ENCODE measurements at regions not wholly inside any gene's neighbourhood (a gene's known extent, or its start where the extent isn't known, plus 50 kb on each side); places are given as distances from the start of the nearest gene placed in this dataset.

DNA sequence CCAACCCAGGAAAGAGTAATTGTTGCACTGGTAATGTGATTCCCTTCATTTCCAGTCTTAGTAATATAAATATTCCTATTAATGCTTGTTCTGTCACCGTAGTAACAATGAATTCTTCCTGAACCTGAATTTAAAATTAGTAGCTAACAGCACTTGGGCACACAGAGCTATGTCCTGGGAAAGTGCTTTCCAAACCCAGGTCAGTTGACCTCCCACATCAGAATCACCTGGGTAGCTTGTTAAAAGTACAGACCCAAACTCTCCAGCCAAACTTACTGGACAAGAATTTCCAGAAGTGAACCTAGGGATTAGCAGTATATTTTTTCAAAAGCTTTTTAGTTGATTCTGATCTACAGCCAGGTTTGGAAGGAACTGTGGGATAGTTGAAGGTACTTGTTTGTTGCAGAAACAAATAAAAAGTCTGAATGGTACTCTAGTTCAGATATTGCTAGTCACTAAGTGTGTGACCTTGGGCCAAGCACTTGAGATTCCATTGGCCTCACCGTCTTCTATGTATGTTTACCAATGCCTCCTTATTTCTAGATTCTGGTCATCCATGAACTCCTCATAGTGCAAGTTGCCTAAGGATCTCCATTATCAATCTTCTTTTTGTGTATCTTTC, 192.9 kb upstream of the CNKSR2 start:
- TF ChIP-seq, protein P1, sequence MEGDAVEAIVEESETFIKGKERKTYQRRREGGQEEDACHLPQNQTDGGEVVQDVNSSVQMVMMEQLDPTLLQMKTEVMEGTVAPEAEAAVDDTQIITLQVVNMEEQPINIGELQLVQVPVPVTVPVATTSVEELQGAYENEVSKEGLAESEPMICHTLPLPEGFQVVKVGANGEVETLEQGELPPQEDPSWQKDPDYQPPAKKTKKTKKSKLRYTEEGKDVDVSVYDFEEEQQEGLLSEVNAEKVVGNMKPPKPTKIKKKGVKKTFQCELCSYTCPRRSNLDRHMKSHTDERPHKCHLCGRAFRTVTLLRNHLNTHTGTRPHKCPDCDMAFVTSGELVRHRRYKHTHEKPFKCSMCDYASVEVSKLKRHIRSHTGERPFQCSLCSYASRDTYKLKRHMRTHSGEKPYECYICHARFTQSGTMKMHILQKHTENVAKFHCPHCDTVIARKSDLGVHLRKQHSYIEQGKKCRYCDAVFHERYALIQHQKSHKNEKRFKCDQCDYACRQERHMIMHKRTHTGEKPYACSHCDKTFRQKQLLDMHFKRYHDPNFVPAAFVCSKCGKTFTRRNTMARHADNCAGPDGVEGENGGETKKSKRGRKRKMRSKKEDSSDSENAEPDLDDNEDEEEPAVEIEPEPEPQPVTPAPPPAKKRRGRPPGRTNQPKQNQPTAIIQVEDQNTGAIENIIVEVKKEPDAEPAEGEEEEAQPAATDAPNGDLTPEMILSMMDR (tag by site-specific recombination; IDR thresholded peaks at IDR 0.05) = no peak
- TF ChIP-seq HOXD13 (CRISPR knock-in tag; IDR thresholded peaks at IDR 0.05; ENCODE audit: borderline replicate concordance) (no peak), ZNF600 (tag by site-specific recombination; IDR thresholded peaks at IDR 0.05) (no peak), ZNF324 (tag by site-specific recombination; IDR thresholded peaks at IDR 0.05) (no peak), BCL11B (tag by site-specific recombination; IDR thresholded peaks at IDR 0.05; ENCODE audit: low read depth) (no peak), ZNF548 (tag by site-specific recombination; IDR thresholded peaks at IDR 0.05) (no peak), ZNF394 (tag by site-specific recombination; IDR thresholded peaks at IDR 0.05; ENCODE audit: borderline replicate concordance) (no peak), REPIN1 (tag by site-specific recombination; IDR thresholded peaks at IDR 0.05; ENCODE audit: low read depth) (no peak), YY1 (tag by site-specific recombination; IDR thresholded peaks at IDR 0.05) (no peak)
- TF ChIP-seq, protein P2, sequence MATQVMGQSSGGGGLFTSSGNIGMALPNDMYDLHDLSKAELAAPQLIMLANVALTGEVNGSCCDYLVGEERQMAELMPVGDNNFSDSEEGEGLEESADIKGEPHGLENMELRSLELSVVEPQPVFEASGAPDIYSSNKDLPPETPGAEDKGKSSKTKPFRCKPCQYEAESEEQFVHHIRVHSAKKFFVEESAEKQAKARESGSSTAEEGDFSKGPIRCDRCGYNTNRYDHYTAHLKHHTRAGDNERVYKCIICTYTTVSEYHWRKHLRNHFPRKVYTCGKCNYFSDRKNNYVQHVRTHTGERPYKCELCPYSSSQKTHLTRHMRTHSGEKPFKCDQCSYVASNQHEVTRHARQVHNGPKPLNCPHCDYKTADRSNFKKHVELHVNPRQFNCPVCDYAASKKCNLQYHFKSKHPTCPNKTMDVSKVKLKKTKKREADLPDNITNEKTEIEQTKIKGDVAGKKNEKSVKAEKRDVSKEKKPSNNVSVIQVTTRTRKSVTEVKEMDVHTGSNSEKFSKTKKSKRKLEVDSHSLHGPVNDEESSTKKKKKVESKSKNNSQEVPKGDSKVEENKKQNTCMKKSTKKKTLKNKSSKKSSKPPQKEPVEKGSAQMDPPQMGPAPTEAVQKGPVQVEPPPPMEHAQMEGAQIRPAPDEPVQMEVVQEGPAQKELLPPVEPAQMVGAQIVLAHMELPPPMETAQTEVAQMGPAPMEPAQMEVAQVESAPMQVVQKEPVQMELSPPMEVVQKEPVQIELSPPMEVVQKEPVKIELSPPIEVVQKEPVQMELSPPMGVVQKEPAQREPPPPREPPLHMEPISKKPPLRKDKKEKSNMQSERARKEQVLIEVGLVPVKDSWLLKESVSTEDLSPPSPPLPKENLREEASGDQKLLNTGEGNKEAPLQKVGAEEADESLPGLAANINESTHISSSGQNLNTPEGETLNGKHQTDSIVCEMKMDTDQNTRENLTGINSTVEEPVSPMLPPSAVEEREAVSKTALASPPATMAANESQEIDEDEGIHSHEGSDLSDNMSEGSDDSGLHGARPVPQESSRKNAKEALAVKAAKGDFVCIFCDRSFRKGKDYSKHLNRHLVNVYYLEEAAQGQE (tag by site-specific recombination; IDR thresholded peaks at IDR 0.05) = no peak
- TF ChIP-seq, protein P3, sequence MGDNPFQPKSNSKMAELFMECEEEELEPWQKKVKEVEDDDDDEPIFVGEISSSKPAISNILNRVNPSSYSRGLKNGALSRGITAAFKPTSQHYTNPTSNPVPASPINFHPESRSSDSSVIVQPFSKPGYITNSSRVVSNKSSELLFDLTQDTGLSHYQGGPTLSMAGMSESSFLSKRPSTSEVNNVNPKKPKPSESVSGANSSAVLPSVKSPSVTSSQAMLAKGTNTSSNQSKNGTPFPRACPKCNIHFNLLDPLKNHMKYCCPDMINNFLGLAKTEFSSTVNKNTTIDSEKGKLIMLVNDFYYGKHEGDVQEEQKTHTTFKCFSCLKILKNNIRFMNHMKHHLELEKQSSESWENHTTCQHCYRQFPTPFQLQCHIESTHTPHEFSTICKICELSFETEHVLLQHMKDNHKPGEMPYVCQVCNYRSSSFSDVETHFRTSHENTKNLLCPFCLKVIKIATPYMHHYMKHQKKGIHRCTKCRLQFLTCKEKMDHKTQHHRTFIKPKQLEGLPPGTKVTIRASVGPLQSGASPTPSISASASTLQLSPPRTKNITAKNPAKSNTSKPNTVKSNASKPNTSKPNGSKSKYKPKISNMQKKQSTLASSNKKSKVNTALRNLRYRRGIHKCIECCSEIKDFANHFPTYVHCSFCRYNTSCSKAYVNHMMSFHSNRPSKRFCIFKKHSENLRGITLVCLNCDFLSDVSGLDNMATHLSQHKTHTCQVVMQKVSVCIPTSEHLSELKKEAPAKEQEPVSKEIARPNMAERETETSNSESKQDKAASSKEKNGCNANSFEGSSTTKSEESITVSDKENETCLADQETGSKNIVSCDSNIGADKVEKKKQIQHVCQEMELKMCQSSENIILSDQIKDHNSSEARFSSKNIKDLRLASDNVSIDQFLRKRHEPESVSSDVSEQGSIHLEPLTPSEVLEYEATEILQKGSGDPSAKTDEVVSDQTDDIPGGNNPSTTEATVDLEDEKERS (tag by site-specific recombination; IDR thresholded peaks at IDR 0.05) = no peak
- TF ChIP-seq, protein P4, sequence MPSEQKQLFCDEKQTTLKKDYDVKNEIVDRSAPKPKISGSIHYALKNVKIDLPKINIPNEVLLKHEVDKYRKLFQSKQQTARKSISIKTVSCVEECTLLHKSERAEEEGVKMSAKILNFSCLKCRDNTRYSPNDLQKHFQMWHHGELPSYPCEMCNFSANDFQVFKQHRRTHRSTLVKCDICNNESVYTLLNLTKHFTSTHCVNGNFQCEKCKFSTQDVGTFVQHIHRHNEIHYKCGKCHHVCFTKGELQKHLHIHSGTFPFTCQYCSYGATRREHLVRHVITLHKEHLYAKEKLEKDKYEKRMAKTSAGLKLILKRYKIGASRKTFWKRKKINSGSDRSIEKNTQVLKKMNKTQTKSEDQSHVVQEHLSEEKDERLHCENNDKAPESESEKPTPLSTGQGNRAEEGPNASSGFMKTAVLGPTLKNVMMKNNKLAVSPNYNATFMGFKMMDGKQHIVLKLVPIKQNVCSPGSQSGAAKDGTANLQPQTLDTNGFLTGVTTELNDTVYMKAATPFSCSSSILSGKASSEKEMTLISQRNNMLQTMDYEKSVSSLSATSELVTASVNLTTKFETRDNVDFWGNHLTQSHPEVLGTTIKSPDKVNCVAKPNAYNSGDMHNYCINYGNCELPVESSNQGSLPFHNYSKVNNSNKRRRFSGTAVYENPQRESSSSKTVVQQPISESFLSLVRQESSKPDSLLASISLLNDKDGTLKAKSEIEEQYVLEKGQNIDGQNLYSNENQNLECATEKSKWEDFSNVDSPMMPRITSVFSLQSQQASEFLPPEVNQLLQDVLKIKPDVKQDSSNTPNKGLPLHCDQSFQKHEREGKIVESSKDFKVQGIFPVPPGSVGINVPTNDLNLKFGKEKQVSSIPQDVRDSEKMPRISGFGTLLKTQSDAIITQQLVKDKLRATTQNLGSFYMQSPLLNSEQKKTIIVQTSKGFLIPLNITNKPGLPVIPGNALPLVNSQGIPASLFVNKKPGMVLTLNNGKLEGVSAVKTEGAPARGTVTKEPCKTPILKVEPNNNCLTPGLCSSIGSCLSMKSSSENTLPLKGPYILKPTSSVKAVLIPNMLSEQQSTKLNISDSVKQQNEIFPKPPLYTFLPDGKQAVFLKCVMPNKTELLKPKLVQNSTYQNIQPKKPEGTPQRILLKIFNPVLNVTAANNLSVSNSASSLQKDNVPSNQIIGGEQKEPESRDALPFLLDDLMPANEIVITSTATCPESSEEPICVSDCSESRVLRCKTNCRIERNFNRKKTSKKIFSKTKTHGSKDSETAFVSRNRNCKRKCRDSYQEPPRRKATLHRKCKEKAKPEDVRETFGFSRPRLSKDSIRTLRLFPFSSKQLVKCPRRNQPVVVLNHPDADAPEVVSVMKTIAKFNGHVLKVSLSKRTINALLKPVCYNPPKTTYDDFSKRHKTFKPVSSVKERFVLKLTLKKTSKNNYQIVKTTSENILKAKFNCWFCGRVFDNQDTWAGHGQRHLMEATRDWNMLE (tag by site-specific recombination; conservative IDR thresholded peaks at IDR 0.05; ENCODE audit: low read depth) = no peak

Data from HEK293 (cell line).